Right lobe of liver (tissue), 4 donors: ENCODE measurements at regions not wholly inside any gene's neighbourhood (a gene's known extent, or its start where the extent isn't known, plus 50 kb on each side); places are given as distances from the start of the nearest gene placed in this dataset.

Source experiments
- POLR2A ChIP-seq: fragments of 450-650 bp; IDR thresholded peaks from one replicate; pipeline ENCODE4 v1.6.1; 2017; ENCODE audit warnings: antibody characterized with exemption, mild to moderate bottlenecking
- TF ChIP-seq, protein P1 (sequence below), 4 donors: fragments of 200-600 bp in 3 of 4; fragments of 450-650 bp in 1 of 4; IDR thresholded peaks; one replicate each; pipeline versions ENCODE4 v1.5.1 to v1.8.0; 2016 to 2022; ENCODE audit warnings: antibody characterized with exemption in 4 of 4, mild to moderate bottlenecking in 2 of 4
- donor health status: DM: no; HTN: no; CAD: no.
- donor health status: DM: no; HTN: no; CAD: no.
- donor health status: DM: no; HTN: yes; CAD: no.

- TF ChIP-seq, protein P1, sequence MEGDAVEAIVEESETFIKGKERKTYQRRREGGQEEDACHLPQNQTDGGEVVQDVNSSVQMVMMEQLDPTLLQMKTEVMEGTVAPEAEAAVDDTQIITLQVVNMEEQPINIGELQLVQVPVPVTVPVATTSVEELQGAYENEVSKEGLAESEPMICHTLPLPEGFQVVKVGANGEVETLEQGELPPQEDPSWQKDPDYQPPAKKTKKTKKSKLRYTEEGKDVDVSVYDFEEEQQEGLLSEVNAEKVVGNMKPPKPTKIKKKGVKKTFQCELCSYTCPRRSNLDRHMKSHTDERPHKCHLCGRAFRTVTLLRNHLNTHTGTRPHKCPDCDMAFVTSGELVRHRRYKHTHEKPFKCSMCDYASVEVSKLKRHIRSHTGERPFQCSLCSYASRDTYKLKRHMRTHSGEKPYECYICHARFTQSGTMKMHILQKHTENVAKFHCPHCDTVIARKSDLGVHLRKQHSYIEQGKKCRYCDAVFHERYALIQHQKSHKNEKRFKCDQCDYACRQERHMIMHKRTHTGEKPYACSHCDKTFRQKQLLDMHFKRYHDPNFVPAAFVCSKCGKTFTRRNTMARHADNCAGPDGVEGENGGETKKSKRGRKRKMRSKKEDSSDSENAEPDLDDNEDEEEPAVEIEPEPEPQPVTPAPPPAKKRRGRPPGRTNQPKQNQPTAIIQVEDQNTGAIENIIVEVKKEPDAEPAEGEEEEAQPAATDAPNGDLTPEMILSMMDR (IDR thresholded peaks at IDR 0.05) = no peak
- no peak for TF ChIP-seq POLR2A
Observed at GRCh38 chr5:32909207-32909606, 198.1 kb downstream of the NPR3 start.
